ENCODE measurements at regions not wholly inside any gene's neighbourhood (a gene's known extent, or its start where the extent isn't known, plus 50 kb on each side); places are given as distances from the start of the nearest gene placed in this dataset.

GRCh38 chr7:133180717-133181116, 72.2 kb upstream of the EXOC4 start:
- TF ChIP-seq CTCF (conservative IDR thresholded peaks at IDR 0.05): no peak
- no peak for TF ChIP-seq ZFX (IDR thresholded peaks at IDR 0.05)

All from C4-2B (cell line).